ENCODE measurements at regions not wholly inside any gene's neighbourhood (a gene's known extent, or its start where the extent isn't known, plus 50 kb on each side); places are given as distances from the start of the nearest gene placed in this dataset.

DNA sequence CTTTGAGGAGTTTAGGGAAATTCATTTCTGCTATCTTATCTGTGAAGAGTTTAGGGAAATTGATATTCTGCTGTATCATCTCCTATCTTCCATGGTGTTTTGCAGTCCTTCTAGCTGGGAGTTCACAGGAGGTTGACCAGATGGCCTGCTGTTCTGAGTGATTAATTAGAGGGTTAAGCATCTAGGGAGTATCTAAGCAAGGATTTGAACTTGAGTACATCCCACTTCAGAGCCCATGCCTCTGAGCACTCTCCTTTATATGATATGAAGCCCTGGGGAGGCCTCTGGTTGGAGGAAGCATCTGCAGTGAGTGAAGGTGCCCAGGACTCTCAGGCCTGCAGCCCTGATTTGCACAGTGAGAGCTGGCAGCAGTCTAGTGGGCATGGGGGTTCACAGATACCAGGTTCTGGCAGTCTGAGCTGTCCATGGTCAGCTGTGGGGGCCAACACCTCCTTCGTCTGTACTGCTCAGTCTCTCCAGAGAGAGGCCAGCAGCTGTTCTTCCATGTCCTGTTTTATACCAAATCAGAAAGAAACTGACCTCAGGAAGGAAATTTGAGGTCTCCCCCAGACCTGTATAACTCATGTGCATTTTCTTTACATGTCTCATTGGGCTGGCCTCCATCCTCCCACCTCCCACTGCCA lies 156.9 kb downstream of the PLCE1 start:
- in situ Hi-C loops (cut with HindIII; ENCODE audit: low pct_unique_long_range_greater_than_20kb, low sequenced_read_pairs) = no loop called here
- Histone ChIP-seq H3K27me3 (ENCODE audit: control insufficient read depth, insufficient read depth, low read length) (no peaks in the 10 kb centered on the region), H3K4me1 (ENCODE audit: control insufficient read depth, insufficient read depth, low read length) (no peaks in the 10 kb centered on the region), H3K27ac (ENCODE audit: low read length) (no peak overlapping the region), H3K36me3 (ENCODE audit: control insufficient read depth, insufficient read depth, low read length) (no peaks in the 10 kb centered on the region), H3K9me3 (ENCODE audit: control insufficient read depth, insufficient read depth, low read depth, low read length) (peaks cover 7% of the 10 kb centered on the region; the same call in 1 of the 2 replicates), H3K4me3 (ENCODE audit: low read depth in 2 of 2, low read length in 2 of 2) (no peak overlapping the region)
- DNase-seq (ENCODE audit: low read depth, low spot score) (no peak), ATAC-seq (no peak)
- TF ChIP-seq, protein P1, sequence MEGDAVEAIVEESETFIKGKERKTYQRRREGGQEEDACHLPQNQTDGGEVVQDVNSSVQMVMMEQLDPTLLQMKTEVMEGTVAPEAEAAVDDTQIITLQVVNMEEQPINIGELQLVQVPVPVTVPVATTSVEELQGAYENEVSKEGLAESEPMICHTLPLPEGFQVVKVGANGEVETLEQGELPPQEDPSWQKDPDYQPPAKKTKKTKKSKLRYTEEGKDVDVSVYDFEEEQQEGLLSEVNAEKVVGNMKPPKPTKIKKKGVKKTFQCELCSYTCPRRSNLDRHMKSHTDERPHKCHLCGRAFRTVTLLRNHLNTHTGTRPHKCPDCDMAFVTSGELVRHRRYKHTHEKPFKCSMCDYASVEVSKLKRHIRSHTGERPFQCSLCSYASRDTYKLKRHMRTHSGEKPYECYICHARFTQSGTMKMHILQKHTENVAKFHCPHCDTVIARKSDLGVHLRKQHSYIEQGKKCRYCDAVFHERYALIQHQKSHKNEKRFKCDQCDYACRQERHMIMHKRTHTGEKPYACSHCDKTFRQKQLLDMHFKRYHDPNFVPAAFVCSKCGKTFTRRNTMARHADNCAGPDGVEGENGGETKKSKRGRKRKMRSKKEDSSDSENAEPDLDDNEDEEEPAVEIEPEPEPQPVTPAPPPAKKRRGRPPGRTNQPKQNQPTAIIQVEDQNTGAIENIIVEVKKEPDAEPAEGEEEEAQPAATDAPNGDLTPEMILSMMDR (IDR thresholded peaks at IDR 0.05) = no peak
- TF ChIP-seq TCF7L2 (IDR thresholded peaks at IDR 0.05; ENCODE audit: low read depth, low read length) (no peak), POLR2AphosphoS5 (IDR thresholded peaks at IDR 0.05; ENCODE audit: low read depth, low read length) (no peak), SIN3A (IDR thresholded peaks at IDR 0.05; ENCODE audit: borderline replicate concordance, insufficient read depth, low read depth, low read length) (no peak)
- TF ChIP-seq, protein P2, sequence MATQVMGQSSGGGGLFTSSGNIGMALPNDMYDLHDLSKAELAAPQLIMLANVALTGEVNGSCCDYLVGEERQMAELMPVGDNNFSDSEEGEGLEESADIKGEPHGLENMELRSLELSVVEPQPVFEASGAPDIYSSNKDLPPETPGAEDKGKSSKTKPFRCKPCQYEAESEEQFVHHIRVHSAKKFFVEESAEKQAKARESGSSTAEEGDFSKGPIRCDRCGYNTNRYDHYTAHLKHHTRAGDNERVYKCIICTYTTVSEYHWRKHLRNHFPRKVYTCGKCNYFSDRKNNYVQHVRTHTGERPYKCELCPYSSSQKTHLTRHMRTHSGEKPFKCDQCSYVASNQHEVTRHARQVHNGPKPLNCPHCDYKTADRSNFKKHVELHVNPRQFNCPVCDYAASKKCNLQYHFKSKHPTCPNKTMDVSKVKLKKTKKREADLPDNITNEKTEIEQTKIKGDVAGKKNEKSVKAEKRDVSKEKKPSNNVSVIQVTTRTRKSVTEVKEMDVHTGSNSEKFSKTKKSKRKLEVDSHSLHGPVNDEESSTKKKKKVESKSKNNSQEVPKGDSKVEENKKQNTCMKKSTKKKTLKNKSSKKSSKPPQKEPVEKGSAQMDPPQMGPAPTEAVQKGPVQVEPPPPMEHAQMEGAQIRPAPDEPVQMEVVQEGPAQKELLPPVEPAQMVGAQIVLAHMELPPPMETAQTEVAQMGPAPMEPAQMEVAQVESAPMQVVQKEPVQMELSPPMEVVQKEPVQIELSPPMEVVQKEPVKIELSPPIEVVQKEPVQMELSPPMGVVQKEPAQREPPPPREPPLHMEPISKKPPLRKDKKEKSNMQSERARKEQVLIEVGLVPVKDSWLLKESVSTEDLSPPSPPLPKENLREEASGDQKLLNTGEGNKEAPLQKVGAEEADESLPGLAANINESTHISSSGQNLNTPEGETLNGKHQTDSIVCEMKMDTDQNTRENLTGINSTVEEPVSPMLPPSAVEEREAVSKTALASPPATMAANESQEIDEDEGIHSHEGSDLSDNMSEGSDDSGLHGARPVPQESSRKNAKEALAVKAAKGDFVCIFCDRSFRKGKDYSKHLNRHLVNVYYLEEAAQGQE (IDR thresholded peaks at IDR 0.05; ENCODE audit: insufficient read depth in 1 of 2, low read depth in 2 of 2, low read length in 1 of 2) = no peak
- ChIA-PET POLR2A (no interaction called here), CTCF (no interaction called here)
- no TSS peak for BruUV-seq (replicated peaks)
- intact Hi-C loops (cut with micrococcal nuclease; ENCODE audit: unreplicated experiment) = no loop called here

DNA sequence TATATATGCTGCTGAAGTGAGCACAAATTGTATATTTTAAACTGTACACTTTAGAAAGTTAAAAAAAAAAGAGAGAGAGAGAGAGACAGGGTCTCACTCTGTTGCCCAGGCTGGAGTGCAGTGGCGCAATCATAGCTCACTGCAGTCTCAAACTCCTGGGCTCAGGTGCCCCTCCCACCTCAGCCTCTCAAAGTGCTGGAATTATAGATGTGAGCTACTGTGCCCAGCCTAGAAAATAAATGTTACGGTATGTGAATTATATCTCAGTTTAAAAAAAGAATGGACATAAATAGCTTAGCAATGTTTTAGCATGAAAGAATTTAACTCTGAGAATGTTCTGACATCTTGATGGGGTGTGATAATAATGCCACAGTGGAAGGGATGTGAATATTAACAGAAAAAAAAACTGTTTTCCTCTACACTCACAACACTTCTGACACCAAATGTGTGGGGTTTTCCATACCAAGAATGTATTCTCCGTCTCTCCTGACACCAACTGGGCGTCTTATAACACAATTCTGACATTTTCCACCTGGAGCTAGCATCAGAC lies 162.1 kb downstream of the PLCE1 start:
- Histone ChIP-seq H3K9me3 (ENCODE audit: control insufficient read depth, insufficient read depth, low read depth, low read length) (no peaks in the 10 kb centered on the region), H3K27me3 (ENCODE audit: control insufficient read depth, insufficient read depth, low read length) (no peaks in the 10 kb centered on the region), H3K4me1 (ENCODE audit: control insufficient read depth, insufficient read depth, low read length) (no peaks in the 10 kb centered on the region), H3K4me3 (ENCODE audit: low read depth in 2 of 2, low read length in 2 of 2) (no peak overlapping the region), H3K36me3 (ENCODE audit: control insufficient read depth, insufficient read depth, low read length) (no peaks in the 10 kb centered on the region), H3K27ac (ENCODE audit: low read length) (no peak overlapping the region)
- BruUV-seq (replicated peaks) = no TSS peak
- DNase-seq (ENCODE audit: low read depth, low spot score) (no peak), ATAC-seq (no peak)
- intact Hi-C loops (cut with micrococcal nuclease; ENCODE audit: unreplicated experiment) (no loop called here), in situ Hi-C loops (cut with HindIII; ENCODE audit: low pct_unique_long_range_greater_than_20kb, low sequenced_read_pairs) (no loop called here)
- CTCF ChIA-PET = interaction anchor here (0.6 kb wide), 1 partner anchor 560 kb away, joined by 6 read pairs; no protein-coding TSS in a partner anchor
- POLR2A ChIA-PET = interaction anchor here (0.6 kb wide), 1 partner anchor 705 kb away, joined by 3 read pairs; no protein-coding TSS in a partner anchor
- TF ChIP-seq, protein P1 (IDR thresholded peaks at IDR 0.05) = no peak
- TF ChIP-seq, protein P2 (IDR thresholded peaks at IDR 0.05; ENCODE audit: insufficient read depth in 1 of 2, low read depth in 2 of 2, low read length in 1 of 2) = no peak
- TF ChIP-seq TCF7L2 (IDR thresholded peaks at IDR 0.05; ENCODE audit: low read depth, low read length) = no peak
- no peak for TF ChIP-seq POLR2AphosphoS5 (IDR thresholded peaks at IDR 0.05; ENCODE audit: low read depth, low read length)
- no peak for TF ChIP-seq SIN3A (IDR thresholded peaks at IDR 0.05; ENCODE audit: borderline replicate concordance, insufficient read depth, low read depth, low read length)
